ENCODE measurements at regions not wholly inside any gene's neighbourhood (a gene's known extent, or its start where the extent isn't known, plus 50 kb on each side); places are given as distances from the start of the nearest gene placed in this dataset.

GRCh38 chrX:77162777-77163176, 284.4 kb upstream of the FGF16 start:
- no peak for TF ChIP-seq POLR2A (IDR thresholded peaks at IDR 0.05; ENCODE audit: low read depth, low read length)
- TF ChIP-seq POLR2AphosphoS5 (IDR thresholded peaks at IDR 0.05; ENCODE audit: low read depth, low read length), result no peak
